ENCODE measurements at regions not wholly inside any gene's neighbourhood (a gene's known extent, or its start where the extent isn't known, plus 50 kb on each side); places are given as distances from the start of the nearest gene placed in this dataset.
"Not testable (repeated sequence)": the region's sequence is repeated elsewhere in the genome, so short reads cannot be mapped to it uniquely, and the experiment has no call there.

GRCh38 chr16:65691846-65692245 is 570.0 kb upstream of the CDH11 start:
- TF ChIP-seq CTCF (IDR thresholded peaks at IDR 0.05); EZH2 (IDR thresholded peaks at IDR 0.05; ENCODE audit: borderline replicate concordance, insufficient read depth, low read depth, low read length, poor library complexity, severe bottlenecking): not testable (repeated sequence)
